NCI-H1048 (cell line): ENCODE measurements at regions not wholly inside any gene's neighbourhood (a gene's known extent, or its start where the extent isn't known, plus 50 kb on each side); places are given as distances from the start of the nearest gene placed in this dataset.
A peak's percentile ranks its signal among the peaks of the same experiment; 100 is the strongest.
"Not testable (repeated sequence)": the region's sequence is repeated elsewhere in the genome, so short reads cannot be mapped to it uniquely, and the experiment has no call there.

ENCODE experiments used
- DNase-seq: peaks from one replicate; lab custom pipeline; 2025; lab: John Stamatoyannopoulos, UW

- DNase-seq = no peak
Measured at GRCh38 chr1:190667914-190668313, 190.2 kb upstream of the BRINP3 start.

- DNase-seq = no peak
Measured at GRCh38 chr1:190679044-190679443, 201.4 kb upstream of the BRINP3 start.

GRCh38 chr1:190679454-190679853 lies 201.8 kb upstream of the BRINP3 start:
- DNase-seq = no peak

- no peak for DNase-seq
Measured at GRCh38 chr1:190679983-190680382, 202.3 kb upstream of the BRINP3 start.

- no peak for DNase-seq
Measured at GRCh38 chr1:190685676-190686075, 208.0 kb upstream of the BRINP3 start.

GRCh38 chr1:190688096-190688495 lies 210.4 kb upstream of the BRINP3 start:
- no peak for DNase-seq

GRCh38 chr1:190698488-190698887 lies 220.8 kb upstream of the BRINP3 start:
- DNase-seq = not testable (repeated sequence)

GRCh38 chr1:190699165-190699564 lies 221.5 kb upstream of the BRINP3 start:
- DNase-seq = no peak

GRCh38 chr1:190708418-190709057 lies 230.9 kb upstream of the BRINP3 start:
- no peak for DNase-seq

- DNase-seq = no peak
Measured at GRCh38 chr1:190711069-190711468, 233.4 kb upstream of the BRINP3 start.

GRCh38 chr1:190717055-190717454 lies 239.4 kb upstream of the BRINP3 start:
- no peak for DNase-seq

- peak; percentile 72 for DNase-seq
Measured at GRCh38 chr1:190736971-190737590, 259.4 kb upstream of the BRINP3 start.

- no peak for DNase-seq
Measured at GRCh38 chr1:190738317-190738716, 260.7 kb upstream of the BRINP3 start.

- no peak for DNase-seq
Measured at GRCh38 chr1:190739926-190740325, 262.3 kb upstream of the BRINP3 start.

- DNase-seq = no peak
Measured at GRCh38 chr1:190747704-190748103, 270.0 kb upstream of the BRINP3 start.

GRCh38 chr1:190752131-190752530 lies 274.5 kb upstream of the BRINP3 start:
- no peak for DNase-seq

- peak; percentile 62 for DNase-seq
Measured at GRCh38 chr1:190754666-190755065, 277.0 kb upstream of the BRINP3 start.

- DNase-seq = no peak
Measured at GRCh38 chr1:190759807-190760206, 282.1 kb upstream of the BRINP3 start.

GRCh38 chr1:190762325-190762724 lies 284.7 kb upstream of the BRINP3 start:
- no peak for DNase-seq

- DNase-seq = no peak
Measured at GRCh38 chr1:190792873-190793272, 315.2 kb upstream of the BRINP3 start.

- no peak for DNase-seq
Measured at GRCh38 chr1:190807629-190808028, 330.0 kb upstream of the BRINP3 start.

GRCh38 chr1:190808035-190808434 lies 330.4 kb upstream of the BRINP3 start:
- DNase-seq = no peak

- DNase-seq = no peak
Measured at GRCh38 chr1:190809312-190809711, 331.6 kb upstream of the BRINP3 start.

GRCh38 chr1:190812996-190813395 lies 335.3 kb upstream of the BRINP3 start:
- DNase-seq = no peak
